ENCODE measurements at regions not wholly inside any gene's neighbourhood (a gene's known extent, or its start where the extent isn't known, plus 50 kb on each side); places are given as distances from the start of the nearest gene placed in this dataset.

GRCh38 chr7:49577576-49577975 lies 195.9 kb upstream of the VWC2 start:
- TF ChIP-seq CTCF (IDR thresholded peaks at IDR 0.05; ENCODE audit: insufficient read depth, low read depth, low read length, missing control alignments) = no peak
- no peak overlapping the region for H3K4me3 ChIP-seq (ENCODE audit: low read depth, low read length)
- DNase-seq (ENCODE audit: low read depth) = no peak

- TF ChIP-seq CTCF (IDR thresholded peaks at IDR 0.05; ENCODE audit: insufficient read depth, low read depth, low read length, missing control alignments) = no peak
- DNase-seq (ENCODE audit: low read depth) = no peak
- no peak overlapping the region for H3K4me3 ChIP-seq (ENCODE audit: low read depth, low read length)
Observed at GRCh38 chr7:49579408-49579807, 194.0 kb upstream of the VWC2 start.

GRCh38 chr7:49580000-49580399 lies 193.4 kb upstream of the VWC2 start:
- no peak for DNase-seq (ENCODE audit: low read depth)
- H3K4me3 ChIP-seq (ENCODE audit: low read depth, low read length) = no peak overlapping the region
- no peak for TF ChIP-seq CTCF (IDR thresholded peaks at IDR 0.05; ENCODE audit: insufficient read depth, low read depth, low read length, missing control alignments)

GRCh38 chr7:49580761-49581160 lies 192.7 kb upstream of the VWC2 start:
- no peak for DNase-seq (ENCODE audit: low read depth)
- TF ChIP-seq CTCF (IDR thresholded peaks at IDR 0.05; ENCODE audit: insufficient read depth, low read depth, low read length, missing control alignments) = no peak
- no peak overlapping the region for H3K4me3 ChIP-seq (ENCODE audit: low read depth, low read length)

- H3K4me3 ChIP-seq (ENCODE audit: low read depth, low read length) = no peak overlapping the region
- DNase-seq (ENCODE audit: low read depth) = no peak
- TF ChIP-seq CTCF (IDR thresholded peaks at IDR 0.05; ENCODE audit: insufficient read depth, low read depth, low read length, missing control alignments) = no peak
Observed at GRCh38 chr7:49583440-49583839, 190.0 kb upstream of the VWC2 start.

GRCh38 chr7:49596701-49597491 lies 176.5 kb upstream of the VWC2 start:
- no peak for DNase-seq (ENCODE audit: low read depth)
- no peak for TF ChIP-seq CTCF (IDR thresholded peaks at IDR 0.05; ENCODE audit: insufficient read depth, low read depth, low read length, missing control alignments)

GRCh38 chr7:49597805-49598204 lies 175.6 kb upstream of the VWC2 start:
- no peak for TF ChIP-seq CTCF (IDR thresholded peaks at IDR 0.05; ENCODE audit: insufficient read depth, low read depth, low read length, missing control alignments)
- H3K4me3 ChIP-seq (ENCODE audit: low read depth, low read length) = no peak overlapping the region
- no peak for DNase-seq (ENCODE audit: low read depth)

More at GRCh38 chr7:49596701-49597491, 176.5 kb upstream of the VWC2 start:
- no peak overlapping the region for H3K4me3 ChIP-seq (ENCODE audit: low read depth, low read length)

All from GM12865 (cell line).